Thyroid gland (tissue), 4 donors: ENCODE measurements at regions not wholly inside any gene's neighbourhood (a gene's known extent, or its start where the extent isn't known, plus 50 kb on each side); places are given as distances from the start of the nearest gene placed in this dataset.

Experiments used
- POLR2A ChIP-seq, 2 donors: fragments of 450-650 bp; IDR thresholded peaks; one replicate each; pipeline ENCODE4 v1.6.1; 2017; ENCODE audit warnings: antibody characterized with exemption in 2 of 2, mild to moderate bottlenecking in 2 of 2, moderate library complexity in 1 of 2
- TF ChIP-seq, protein P1 (sequence below), 6 experiments: fragments of 200-600 bp in 3 of 6; fragments of 450-650 bp in 3 of 6; sonication (generic) in 3 of 6; IDR thresholded peaks; one replicate each; pipeline ENCODE4 v1.5.1; 2016 to 2019; ENCODE audit warnings: antibody characterized with exemption in 6 of 6, mild to moderate bottlenecking in 2 of 6, inconsistent platforms in 1 of 6, moderate library complexity in 1 of 6

DNA sequence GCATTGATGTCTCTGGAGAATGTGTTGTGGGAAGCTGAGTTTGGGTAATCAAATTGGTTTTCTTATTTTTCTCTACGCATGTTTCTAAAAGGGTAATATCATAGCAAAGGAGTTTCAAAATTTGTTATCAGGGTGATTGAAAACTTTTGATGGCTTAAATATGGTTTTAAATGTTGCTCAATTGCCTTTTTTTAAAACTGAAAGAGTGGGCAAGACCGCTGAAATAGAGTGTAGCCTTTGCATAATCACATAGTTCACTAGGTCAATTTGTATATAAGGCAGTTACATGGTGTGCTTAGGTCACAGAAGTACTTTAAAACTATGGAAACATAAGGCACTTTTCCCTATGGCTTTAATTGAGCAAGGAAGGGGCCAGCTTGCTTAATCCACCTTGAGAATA, 167.4 kb downstream of the SNAPC1 start:
- TF ChIP-seq POLR2A (IDR thresholded peaks at IDR 0.05), result no peak
- TF ChIP-seq, protein P1, sequence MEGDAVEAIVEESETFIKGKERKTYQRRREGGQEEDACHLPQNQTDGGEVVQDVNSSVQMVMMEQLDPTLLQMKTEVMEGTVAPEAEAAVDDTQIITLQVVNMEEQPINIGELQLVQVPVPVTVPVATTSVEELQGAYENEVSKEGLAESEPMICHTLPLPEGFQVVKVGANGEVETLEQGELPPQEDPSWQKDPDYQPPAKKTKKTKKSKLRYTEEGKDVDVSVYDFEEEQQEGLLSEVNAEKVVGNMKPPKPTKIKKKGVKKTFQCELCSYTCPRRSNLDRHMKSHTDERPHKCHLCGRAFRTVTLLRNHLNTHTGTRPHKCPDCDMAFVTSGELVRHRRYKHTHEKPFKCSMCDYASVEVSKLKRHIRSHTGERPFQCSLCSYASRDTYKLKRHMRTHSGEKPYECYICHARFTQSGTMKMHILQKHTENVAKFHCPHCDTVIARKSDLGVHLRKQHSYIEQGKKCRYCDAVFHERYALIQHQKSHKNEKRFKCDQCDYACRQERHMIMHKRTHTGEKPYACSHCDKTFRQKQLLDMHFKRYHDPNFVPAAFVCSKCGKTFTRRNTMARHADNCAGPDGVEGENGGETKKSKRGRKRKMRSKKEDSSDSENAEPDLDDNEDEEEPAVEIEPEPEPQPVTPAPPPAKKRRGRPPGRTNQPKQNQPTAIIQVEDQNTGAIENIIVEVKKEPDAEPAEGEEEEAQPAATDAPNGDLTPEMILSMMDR (IDR thresholded peaks at IDR 0.05), result no peak
